DOHH2 (cell line): ENCODE measurements at regions not wholly inside any gene's neighbourhood (a gene's known extent, or its start where the extent isn't known, plus 50 kb on each side); places are given as distances from the start of the nearest gene placed in this dataset.

Source experiments
- CTCF ChIP-seq: fragments of 200-600 bp; sonication (generic); IDR thresholded peaks from one replicate; pipeline ENCODE4 v1.5.1; 2014; ENCODE audit warnings: antibody characterized with exemption, mild to moderate bottlenecking, low read depth, low read length; ENCODE audit not compliant: poor library complexity, severe bottlenecking
- EZH2phosphoT487 ChIP-seq: fragments of 200-600 bp; sonication (generic); IDR thresholded peaks from 2 replicates; pipeline ENCODE4 v1.6.1; 2017; ENCODE audit warnings: borderline replicate concordance, mild to moderate bottlenecking, antibody characterized with exemption, low read length, moderate library complexity, mixed read lengths

- TF ChIP-seq CTCF, result no peak
- no peak for TF ChIP-seq EZH2phosphoT487
Observed at GRCh38 chrX:20973038-20973437, 401.2 kb upstream of the CNKSR2 start.
